HG03432 (cell line): ENCODE measurements at regions not wholly inside any gene's neighbourhood (a gene's known extent, or its start where the extent isn't known, plus 50 kb on each side); places are given as distances from the start of the nearest gene placed in this dataset.
"Not testable (repeated sequence)": the region's sequence is repeated elsewhere in the genome, so short reads cannot be mapped to it uniquely, and the experiment has no call there.

Experiments used
- ATAC-seq: cut with Tn5 transposase; IDR thresholded peaks from one replicate; pipeline ENCODE4 v1.9.1; 2021; ENCODE audit warnings: mild to moderate bottlenecking, moderate library complexity; ENCODE audit not compliant: unreplicated experiment

GRCh38 chr1:146381196-146381595 is 152.4 kb upstream of the NOTCH2NLA start:
- not testable (repeated sequence) for ATAC-seq

DNA sequence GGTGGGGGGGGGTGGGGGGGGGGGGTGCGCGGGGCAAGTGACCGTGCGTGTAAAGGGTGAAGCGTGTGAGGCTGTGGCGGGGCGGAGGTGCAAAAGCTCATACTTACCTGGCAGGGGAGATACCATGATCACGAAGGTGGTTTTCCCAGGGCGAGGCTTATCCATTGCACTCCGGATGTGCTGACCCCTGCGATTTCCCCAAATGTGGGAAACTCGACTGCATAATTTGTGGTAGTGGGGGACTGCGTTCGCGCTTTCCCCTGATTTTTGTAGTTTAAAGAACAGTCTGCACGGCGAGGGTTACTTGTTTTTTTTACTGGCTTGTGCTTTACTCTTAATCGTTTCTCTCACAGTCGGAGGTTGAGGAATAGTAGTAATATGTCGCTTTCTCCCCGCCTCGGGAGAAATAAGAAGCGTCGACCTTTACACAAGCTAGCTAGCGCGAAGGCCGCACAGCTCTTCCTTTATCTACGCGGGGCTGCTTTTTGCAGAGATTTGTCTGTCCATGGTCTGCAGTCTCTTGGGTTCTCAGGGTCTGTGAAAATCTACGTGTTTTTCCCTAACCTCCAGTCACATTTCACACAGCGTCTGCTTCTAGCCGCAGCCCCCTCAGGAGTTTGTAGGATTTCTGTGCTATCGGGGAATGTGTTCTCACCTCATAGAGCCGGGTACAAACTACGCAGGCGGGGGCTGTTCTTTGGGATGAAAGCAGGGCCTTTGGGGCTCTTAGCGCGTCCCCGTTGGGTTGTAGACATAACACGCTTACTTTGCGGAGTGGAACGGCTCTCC is 148.1 kb upstream of the NOTCH2NLA start:
- ATAC-seq: peak; percentile 96

DNA sequence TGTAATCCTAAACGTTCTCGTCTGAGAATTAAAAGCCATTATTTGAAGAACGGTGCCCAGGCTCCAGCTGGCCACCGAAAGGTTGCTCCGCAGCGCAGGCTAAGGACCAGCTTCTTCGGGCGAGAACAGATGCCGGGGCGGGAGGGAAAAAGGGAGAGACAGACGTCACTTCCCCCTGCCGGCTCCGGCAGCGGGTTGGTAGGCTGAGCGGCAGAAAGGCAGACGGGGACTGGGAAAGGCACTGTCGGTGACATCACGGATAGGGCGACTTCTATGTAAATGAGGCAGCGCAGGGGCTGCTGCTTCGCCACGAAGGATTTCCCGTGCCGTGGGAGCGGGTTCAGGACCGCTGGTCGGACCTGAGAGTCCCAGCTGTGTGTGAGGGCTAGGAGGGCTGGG is 147.5 kb upstream of the NOTCH2NLA start:
- ATAC-seq: peak; percentile 67

GRCh38 chr1:146375108-146375507 is 146.3 kb upstream of the NOTCH2NLA start:
- not testable (repeated sequence) for ATAC-seq

- ATAC-seq: not testable (repeated sequence)
Observed at GRCh38 chr1:146369940-146370339, 141.1 kb upstream of the NOTCH2NLA start.

GRCh38 chr1:146355373-146355772 is 126.6 kb upstream of the NOTCH2NLA start:
- ATAC-seq: not testable (repeated sequence)

DNA sequence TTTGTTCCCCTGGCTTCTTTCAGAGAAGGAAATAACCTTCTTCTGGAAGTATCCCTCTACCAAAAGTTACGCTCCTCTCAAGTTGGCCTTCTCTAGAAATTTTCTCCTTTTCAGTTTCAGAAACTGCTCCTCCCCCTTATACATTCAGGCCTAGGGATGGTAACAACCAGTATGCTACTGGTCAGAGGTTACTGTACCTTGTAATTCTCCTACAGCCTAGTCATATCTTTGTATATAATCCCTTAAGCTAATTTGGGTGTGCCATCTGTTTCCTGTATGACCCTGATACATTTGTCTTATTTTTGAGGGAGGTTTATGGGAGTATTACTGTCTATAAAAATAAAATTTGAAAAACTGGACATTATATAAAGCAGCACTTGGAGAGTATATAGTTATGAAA is 98.0 kb upstream of the NOTCH2NLA start:
- not testable (repeated sequence) for ATAC-seq

DNA sequence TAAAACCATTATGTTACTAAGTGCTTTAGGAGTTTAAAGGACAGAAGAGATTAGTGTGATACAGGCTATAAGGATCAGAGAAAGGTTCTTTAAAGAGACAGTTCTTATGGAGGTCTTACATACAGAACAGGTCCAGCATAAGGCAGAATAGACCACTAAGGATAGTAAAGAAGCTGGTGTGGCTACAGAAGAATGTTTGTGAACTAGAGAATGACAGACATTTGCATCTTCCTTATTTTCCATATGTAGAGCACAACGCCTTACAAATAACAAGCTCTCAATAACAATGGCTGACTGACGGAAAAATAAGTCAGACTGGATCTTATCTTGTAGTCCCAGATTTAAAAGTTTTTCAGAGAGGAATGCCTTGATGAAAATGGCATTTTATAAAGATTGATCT is 95.6 kb upstream of the NOTCH2NLA start:
- not testable (repeated sequence) for ATAC-seq

- not testable (repeated sequence) for ATAC-seq
Observed at GRCh38 chr1:146323302-146323701, 94.5 kb upstream of the NOTCH2NLA start.

DNA sequence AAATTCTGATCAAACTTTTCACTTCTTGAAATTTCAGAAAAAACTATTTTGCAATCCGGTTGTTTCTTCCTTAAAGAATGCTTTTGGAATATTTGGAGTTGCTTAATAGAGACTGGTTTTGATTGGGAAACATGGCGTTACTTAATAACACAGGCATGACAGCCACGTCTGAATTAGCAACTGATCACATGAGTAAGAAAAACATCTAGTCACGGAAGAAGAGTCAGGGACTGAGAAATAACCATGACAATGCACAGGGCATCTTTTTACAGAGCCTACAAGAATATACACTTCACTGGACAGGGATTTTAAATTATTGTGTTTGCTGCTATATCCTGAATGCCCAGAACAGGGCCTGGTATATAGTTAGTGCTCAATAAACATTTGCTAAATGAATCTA is 94.1 kb upstream of the NOTCH2NLA start:
- not testable (repeated sequence) for ATAC-seq

GRCh38 chr1:146318715-146319114 is 89.9 kb upstream of the NOTCH2NLA start:
- not testable (repeated sequence) for ATAC-seq

DNA sequence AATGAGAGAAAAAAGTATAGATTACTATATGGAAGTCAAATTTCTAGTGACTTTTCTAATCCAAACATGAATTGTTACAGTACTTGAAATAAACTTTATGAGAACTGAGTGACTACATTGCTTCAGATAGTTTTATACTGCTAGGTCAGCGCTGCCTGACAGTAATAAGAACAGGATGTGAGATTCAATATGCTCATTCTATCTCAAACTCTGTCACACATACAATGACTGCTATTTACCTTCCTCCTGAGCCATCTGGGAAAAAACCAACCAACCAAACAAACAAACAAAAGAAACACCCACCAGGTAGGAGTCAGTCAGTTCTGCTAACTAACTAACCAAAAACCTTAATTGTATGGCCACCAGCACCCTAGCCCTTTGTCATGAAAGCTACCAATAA is 89.0 kb upstream of the NOTCH2NLA start:
- ATAC-seq: not testable (repeated sequence)

GRCh38 chr1:146314449-146315246 is 85.8 kb upstream of the NOTCH2NLA start:
- not testable (repeated sequence) for ATAC-seq

GRCh38 chr1:146310579-146310978 is 81.8 kb upstream of the NOTCH2NLA start:
- not testable (repeated sequence) for ATAC-seq

DNA sequence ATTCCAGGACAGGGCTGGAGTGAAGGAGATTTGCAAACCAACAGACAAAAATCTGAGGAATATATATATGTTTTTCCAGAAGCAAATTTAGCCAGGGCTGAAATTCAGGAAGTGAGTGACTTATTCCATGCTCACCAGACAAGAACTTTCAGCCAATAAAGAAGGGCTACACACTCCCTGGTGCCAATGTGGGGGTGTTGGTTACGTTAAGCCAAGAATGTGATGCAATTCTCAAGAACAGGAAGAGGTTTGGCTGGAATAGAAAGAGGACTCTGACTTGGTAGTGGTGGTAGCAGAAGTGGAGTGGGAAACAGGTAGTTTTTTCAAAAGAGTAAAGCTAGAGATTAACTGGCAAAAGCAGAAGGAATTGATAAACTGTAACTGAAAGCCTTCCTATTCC is 80.6 kb upstream of the NOTCH2NLA start:
- ATAC-seq: not testable (repeated sequence)

GRCh38 chr1:146308892-146309291 is 80.1 kb upstream of the NOTCH2NLA start:
- not testable (repeated sequence) for ATAC-seq

- ATAC-seq: not testable (repeated sequence)
Observed at GRCh38 chr1:146308152-146308551, 79.3 kb upstream of the NOTCH2NLA start.

DNA sequence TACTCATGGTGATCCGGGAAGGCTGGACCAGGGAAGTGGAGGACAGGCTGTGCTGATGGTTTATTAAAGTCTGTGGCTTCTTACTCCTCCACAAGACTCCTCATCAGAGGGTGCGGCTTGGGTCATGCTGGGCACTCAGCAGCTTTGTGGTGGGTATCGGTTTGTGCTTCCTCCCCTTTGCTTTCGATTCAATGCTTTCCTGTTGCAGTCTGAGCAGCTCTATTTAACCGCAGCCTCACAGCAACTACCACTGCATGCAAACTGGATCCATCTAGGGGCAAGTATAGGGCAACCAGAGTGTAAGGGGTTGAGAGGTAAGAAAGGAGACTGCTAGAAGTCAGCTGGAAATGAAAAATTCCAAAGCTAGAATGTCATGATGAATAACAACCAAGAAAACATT is 78.8 kb upstream of the NOTCH2NLA start:
- peak; percentile 97 for ATAC-seq

- ATAC-seq: not testable (repeated sequence)
Observed at GRCh38 chr1:146306651-146307050, 77.8 kb upstream of the NOTCH2NLA start.

GRCh38 chr1:146305442-146305841 is 76.6 kb upstream of the NOTCH2NLA start:
- not testable (repeated sequence) for ATAC-seq

DNA sequence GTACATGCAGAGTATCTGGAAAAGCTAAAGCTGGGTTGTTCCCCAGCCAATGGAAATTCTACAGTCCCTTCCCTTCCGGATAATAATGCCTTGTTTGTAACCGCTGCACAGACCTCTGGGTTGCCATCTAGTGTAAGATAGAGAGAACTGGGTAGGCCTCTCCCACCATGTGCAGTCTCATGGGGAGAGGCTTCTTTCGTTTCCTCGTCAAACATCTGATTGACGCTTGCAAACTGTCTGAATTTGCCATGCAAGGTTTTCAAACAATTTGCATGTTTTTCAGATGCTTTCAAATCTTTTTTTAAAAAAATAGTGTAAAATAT is 69.7 kb upstream of the NOTCH2NLA start:
- peak; percentile 87 for ATAC-seq
